ENCODE measurements at regions not wholly inside any gene's neighbourhood (a gene's known extent, or its start where the extent isn't known, plus 50 kb on each side); places are given as distances from the start of the nearest gene placed in this dataset.

GRCh38 chr1:106680776-106681344 is 375.6 kb upstream of the PRMT6 start:
- DNase-seq: no peak
- Histone ChIP-seq H3K27ac (replicated peaks) (no peak overlapping the region), H3K9me3 (replicated peaks) (no peaks in the 10 kb centered on the region), H3K27me3 (ENCODE audit: low read depth) (no peaks in the 10 kb centered on the region), H3K4me3 (no peak overlapping the region), H3K36me3 (no peaks in the 10 kb centered on the region), H3K4me1 (no peaks in the 10 kb centered on the region)
- intact Hi-C loops (cut with micrococcal nuclease): no loop called here
- TF ChIP-seq CTCF (IDR thresholded peaks at IDR 0.05; ENCODE audit: borderline replicate concordance): no peak

- Histone ChIP-seq H3K9me3 (replicated peaks) (no peaks in the 10 kb centered on the region), H3K4me3 (no peak overlapping the region), H3K27ac (replicated peaks) (no peak overlapping the region), H3K4me1 (no peaks in the 10 kb centered on the region), H3K27me3 (ENCODE audit: low read depth) (no peaks in the 10 kb centered on the region), H3K36me3 (no peaks in the 10 kb centered on the region)
- DNase-seq: no peak
- intact Hi-C loops (cut with micrococcal nuclease): no loop called here
- TF ChIP-seq CTCF (IDR thresholded peaks at IDR 0.05; ENCODE audit: borderline replicate concordance): no peak
Observed at GRCh38 chr1:106681939-106682522, 374.4 kb upstream of the PRMT6 start.

GRCh38 chr1:106688446-106688845 is 368.0 kb upstream of the PRMT6 start:
- intact Hi-C loops (cut with micrococcal nuclease): no loop called here
- H3K4me1 ChIP-seq: no peaks in the 10 kb centered on the region
- no peak for DNase-seq
- no peaks in the 10 kb centered on the region for H3K36me3 ChIP-seq
- no peak overlapping the region for H3K4me3 ChIP-seq
- no peak for TF ChIP-seq CTCF (IDR thresholded peaks at IDR 0.05; ENCODE audit: borderline replicate concordance)
- no peaks in the 10 kb centered on the region for H3K27me3 ChIP-seq (ENCODE audit: low read depth)
- H3K9me3 ChIP-seq (replicated peaks): no peaks in the 10 kb centered on the region
- H3K27ac ChIP-seq (replicated peaks): no peak overlapping the region

GRCh38 chr1:106698660-106699059 is 357.8 kb upstream of the PRMT6 start:
- Histone ChIP-seq H3K27me3 (ENCODE audit: low read depth) (no peaks in the 10 kb centered on the region), H3K36me3 (no peaks in the 10 kb centered on the region), H3K9me3 (replicated peaks) (no peaks in the 10 kb centered on the region), H3K27ac (replicated peaks) (no peak overlapping the region), H3K4me3 (no peak overlapping the region), H3K4me1 (no peaks in the 10 kb centered on the region)
- no peak for TF ChIP-seq CTCF (IDR thresholded peaks at IDR 0.05; ENCODE audit: borderline replicate concordance)
- intact Hi-C loops (cut with micrococcal nuclease): no loop called here
- no peak for DNase-seq

GRCh38 chr1:106699433-106699832 is 357.0 kb upstream of the PRMT6 start:
- TF ChIP-seq CTCF (IDR thresholded peaks at IDR 0.05; ENCODE audit: borderline replicate concordance): no peak
- intact Hi-C loops (cut with micrococcal nuclease): no loop called here
- no peaks in the 10 kb centered on the region for H3K9me3 ChIP-seq (replicated peaks)
- H3K27me3 ChIP-seq (ENCODE audit: low read depth): no peaks in the 10 kb centered on the region
- H3K4me3 ChIP-seq: no peak overlapping the region
- DNase-seq: no peak
- no peaks in the 10 kb centered on the region for H3K36me3 ChIP-seq
- no peaks in the 10 kb centered on the region for H3K4me1 ChIP-seq
- H3K27ac ChIP-seq (replicated peaks): no peak overlapping the region

Data from left ventricle myocardium inferior (tissue), 1 donor.